IMR-90 (cell line): ENCODE measurements at regions not wholly inside any gene's neighbourhood (a gene's known extent, or its start where the extent isn't known, plus 50 kb on each side); places are given as distances from the start of the nearest gene placed in this dataset.

Experiments
- ATAC-seq: fragments of 200-7000 bp; cut with Tn5 transposase; 2 replicates; pipeline ENCODE4 v1.9.1; 2020; ENCODE audit warnings: low read depth, mild to moderate bottlenecking, moderate library complexity
- BruUV-seq: library from RNA; stranded (reverse); fragments of 400-500 nt; replicated peaks from 2 replicates; lab custom pipeline; 2021; lab: Mats Ljungman, UMichigan
- CTCF ChIA-PET: fragments of 300-600 bp; formaldehyde crosslinking; extraction: SDS; loops from one replicate; lab custom pipeline; 2021; ENCODE audit warnings: antibody characterized with exemption; lab: Yijun Ruan, JAX
- POLR2A ChIA-PET: fragments of 300-600 bp; sonication (Branson Sonifier 250); formaldehyde crosslinking; loops from one replicate; lab custom pipeline; 2022; ENCODE audit warnings: antibody characterized with exemption; ENCODE audit not compliant: unreplicated experiment; lab: Charles Lee
- DNase-seq: peaks from one replicate; pipeline ENCODE4 v3.0.0; 2013
- H2AFZ ChIP-seq: replicated peaks from 2 replicates; pipeline ENCODE3; 2013; ENCODE audit warnings: low read length, mild to moderate bottlenecking; ENCODE audit not compliant: poor library complexity
- H2AK5ac ChIP-seq: 2 replicates; pipeline ENCODE4 v1.6.1; 2013; ENCODE audit warnings: low read depth, low read length, inconsistent platforms
- H2AK9ac ChIP-seq: replicated peaks from 2 replicates; pipeline ENCODE3; 2013; ENCODE audit warnings: mild to moderate bottlenecking, low read depth, low read length, moderate library complexity; ENCODE audit not compliant: poor library complexity
- H2BK120ac ChIP-seq: 2 replicates; pipeline ENCODE4 v1.6.1; 2013; ENCODE audit warnings: low read depth, low read length, inconsistent platforms
- H2BK15ac ChIP-seq: 3 replicates; pipeline ENCODE4 v1.6.1; 2013; ENCODE audit warnings: low read depth, low read length, inconsistent platforms
- H2BK20ac ChIP-seq: 2 replicates; pipeline ENCODE4 v1.6.1; 2013; ENCODE audit warnings: low read depth, mild to moderate bottlenecking, inconsistent platforms, low read length, moderate library complexity
- H2BK5ac ChIP-seq: 2 replicates; pipeline ENCODE4 v1.6.1; 2013; ENCODE audit warnings: mild to moderate bottlenecking, low read depth, low read length, inconsistent platforms; ENCODE audit not compliant: poor library complexity, severe bottlenecking
- H3K14ac ChIP-seq: replicated peaks from 2 replicates; pipeline ENCODE4 v1.6.1; 2013; ENCODE audit warnings: low read depth, low read length, inconsistent platforms
- H3K18ac ChIP-seq: 2 replicates; pipeline ENCODE4 v1.6.1; 2013; ENCODE audit warnings: low read depth, low read length, control low read depth
- H3K23ac ChIP-seq: 2 replicates; pipeline ENCODE4 v1.6.1; 2013; ENCODE audit warnings: low read depth, low read length, inconsistent platforms
- H3K27ac ChIP-seq: 2 replicates; pipeline ENCODE4 v1.5.1; 2013; ENCODE audit warnings: mild to moderate bottlenecking, control low read depth, low read length; ENCODE audit not compliant: insufficient read depth
- H3K27me3 ChIP-seq: 2 replicates; pipeline ENCODE4 v1.6.1; 2013; ENCODE audit warnings: low read length; ENCODE audit not compliant: control insufficient read depth, insufficient read depth
- H3K36me3 ChIP-seq: 2 replicates; pipeline ENCODE4 v1.6.1; 2013; ENCODE audit warnings: low read length, mixed read lengths; ENCODE audit not compliant: control insufficient read depth, insufficient read depth
- H3K4ac ChIP-seq: 2 replicates; pipeline ENCODE4 v1.6.1; 2013; ENCODE audit warnings: low read depth, low read length, inconsistent platforms
- H3K4me1 ChIP-seq: 2 replicates; pipeline ENCODE4 v1.6.1; 2013; ENCODE audit warnings: low read length, mixed read lengths; ENCODE audit not compliant: control insufficient read depth, insufficient read depth
- H3K4me2 ChIP-seq: 2 replicates; pipeline ENCODE4 v1.6.1; 2013; ENCODE audit warnings: low read depth, mild to moderate bottlenecking, control low read depth, low read length, moderate library complexity
- H3K4me3 ChIP-seq: 2 replicates; pipeline ENCODE4 v1.5.1; 2013; ENCODE audit warnings: low read depth, mild to moderate bottlenecking, control low read depth, low read length, moderate library complexity; ENCODE audit not compliant: insufficient read depth
- H3K56ac ChIP-seq: 2 replicates; pipeline ENCODE4 v1.6.1; 2013; ENCODE audit warnings: low read length, inconsistent platforms; ENCODE audit not compliant: insufficient read depth; ENCODE audit errors: extremely low read depth
- H3K79me1 ChIP-seq, 2 experiments: 2 replicates each; pipeline ENCODE4 v1.6.1; 2013; ENCODE audit warnings: low read length in 2 of 2, inconsistent platforms in 1 of 2, low read depth in 1 of 2
- H3K9ac ChIP-seq: 2 replicates; pipeline ENCODE4 v1.6.1; 2013; ENCODE audit warnings: low read depth, low read length, control low read depth
- H3K9me1 ChIP-seq: 2 replicates; pipeline ENCODE4 v1.6.1; 2013; ENCODE audit warnings: low read length, inconsistent platforms; ENCODE audit not compliant: insufficient read depth
- H3K9me3 ChIP-seq: 2 replicates; pipeline ENCODE4 v1.6.1; 2013; ENCODE audit warnings: low read length; ENCODE audit not compliant: control insufficient read depth, insufficient read depth
- H4K20me1 ChIP-seq: 2 replicates; pipeline ENCODE4 v1.6.1; 2013; ENCODE audit warnings: low read length, inconsistent platforms; ENCODE audit not compliant: insufficient read depth
- H4K5ac ChIP-seq: 2 replicates; pipeline ENCODE4 v1.6.1; 2013; ENCODE audit warnings: mild to moderate bottlenecking, low read depth, low read length, control low read depth
- H4K8ac ChIP-seq, 2 experiments: 2 replicates each; pipeline ENCODE4 v1.6.1; 2013; ENCODE audit warnings: low read depth in 2 of 2, low read length in 2 of 2, control low read depth in 1 of 2, inconsistent platforms in 1 of 2
- H4K91ac ChIP-seq: 2 replicates; pipeline ENCODE4 v1.6.1; 2013; ENCODE audit warnings: low read depth, low read length, inconsistent platforms; ENCODE audit not compliant: insufficient read depth
- FOS ChIP-seq: fragments of 150-350 bp; IDR thresholded peaks from 2 replicates; pipeline ENCODE4 v1.6.1; 2016; ENCODE audit warnings: low read depth, low read length
- RFX5 ChIP-seq: IDR thresholded peaks from 2 replicates; pipeline ENCODE4 v1.8.0; 2012; ENCODE audit warnings: low read depth, mild to moderate bottlenecking, low read length, moderate library complexity
- WGBS, 2 experiments: methylation state at CpG; one replicate each; pipeline versions ENCODE4 v1.1.5 to v1.1.7; 2013; ENCODE audit warnings: missing lambda C conversion rate in 2 of 2; ENCODE audit not compliant: insufficient read length in 1 of 2; ENCODE audit errors: extremely low coverage in 2 of 2; 5-methylcytosine and 5-hydroxymethylcytosine counted together
- dilution Hi-C: fragments of 300-500 bp; cut with HindIII; formaldehyde crosslinking; loops from one replicate; pipeline ENCODE4 v1.14.3; 2018; ENCODE audit warnings: low sequenced_read_pairs; ENCODE audit not compliant: unreplicated experiment
- in situ Hi-C: fragments of 300-500 bp; cut with MboI; formaldehyde crosslinking; loops from 3 replicates; pipeline ENCODE4 v1.14.3; 2019; ENCODE audit warnings: low sequenced_read_pairs, inconsistent platforms, mixed read lengths
- intact Hi-C: fragments of 100-400 bp; cut with micrococcal nuclease; formaldehyde crosslinking; loops from 2 replicates; pipeline ENCODE4 v1.10.0; 2022
- TF ChIP-seq, protein P1 (sequence below): conservative IDR thresholded peaks from 2 replicates; pipeline ENCODE4 v1.5.1; 2012; ENCODE audit warnings: mild to moderate bottlenecking, low read depth, low read length, improper control_type of control experiment

DNA sequence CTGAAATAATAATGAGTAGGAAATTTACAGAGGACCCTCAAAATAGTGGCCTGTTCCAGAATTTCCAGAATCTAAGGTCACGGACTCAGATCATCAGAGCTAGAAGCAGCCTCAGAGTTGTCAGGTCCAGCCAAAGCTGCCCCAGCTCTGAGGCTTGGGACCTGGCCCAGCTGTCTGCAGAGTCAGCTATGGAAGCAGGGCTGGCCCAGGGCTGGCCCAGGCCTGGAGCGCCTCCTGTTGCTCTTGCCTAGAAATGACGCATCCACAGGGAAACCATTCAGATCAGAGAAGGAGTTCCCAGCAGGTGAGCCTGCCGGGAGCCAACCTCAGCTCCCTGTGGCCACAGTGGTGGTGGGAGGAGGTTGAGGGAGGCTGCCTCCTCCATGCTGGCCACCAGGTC is 106.7 kb upstream of the ARL4C start:
- H3K9me1 ChIP-seq = peaks cover 3% of the 10 kb centered on the region; the same call in 1 of the 2 replicates
- TF ChIP-seq RFX5 = no peak
- TF ChIP-seq, protein P1, sequence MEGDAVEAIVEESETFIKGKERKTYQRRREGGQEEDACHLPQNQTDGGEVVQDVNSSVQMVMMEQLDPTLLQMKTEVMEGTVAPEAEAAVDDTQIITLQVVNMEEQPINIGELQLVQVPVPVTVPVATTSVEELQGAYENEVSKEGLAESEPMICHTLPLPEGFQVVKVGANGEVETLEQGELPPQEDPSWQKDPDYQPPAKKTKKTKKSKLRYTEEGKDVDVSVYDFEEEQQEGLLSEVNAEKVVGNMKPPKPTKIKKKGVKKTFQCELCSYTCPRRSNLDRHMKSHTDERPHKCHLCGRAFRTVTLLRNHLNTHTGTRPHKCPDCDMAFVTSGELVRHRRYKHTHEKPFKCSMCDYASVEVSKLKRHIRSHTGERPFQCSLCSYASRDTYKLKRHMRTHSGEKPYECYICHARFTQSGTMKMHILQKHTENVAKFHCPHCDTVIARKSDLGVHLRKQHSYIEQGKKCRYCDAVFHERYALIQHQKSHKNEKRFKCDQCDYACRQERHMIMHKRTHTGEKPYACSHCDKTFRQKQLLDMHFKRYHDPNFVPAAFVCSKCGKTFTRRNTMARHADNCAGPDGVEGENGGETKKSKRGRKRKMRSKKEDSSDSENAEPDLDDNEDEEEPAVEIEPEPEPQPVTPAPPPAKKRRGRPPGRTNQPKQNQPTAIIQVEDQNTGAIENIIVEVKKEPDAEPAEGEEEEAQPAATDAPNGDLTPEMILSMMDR = 0 out of 2 replicates have a peak, but pooled peaks have one; percentile 13
- TF ChIP-seq FOS = no peak
- no peak overlapping the region for H2AFZ ChIP-seq
- no peak overlapping the region for H2BK120ac ChIP-seq
- no peak overlapping the region for H3K23ac ChIP-seq
- H3K79me1 ChIP-seq = no peaks in the 10 kb centered on the region
- 100% methylated on average over 1 of the region's 4 CpGs; no CpG with 5 or more reads in 1 of the 2 experiments for WGBS, 2 experiments
- H3K56ac ChIP-seq = no peak overlapping the region
- H4K8ac ChIP-seq = no peak overlapping the region
- no peak for DNase-seq
- dilution Hi-C loops = no loop called here
- ChIA-PET CTCF (no interaction called here), POLR2A (no interaction called here)
- H2BK5ac ChIP-seq = no peak overlapping the region
- no peaks in the 10 kb centered on the region for H3K36me3 ChIP-seq
- H3K4me3 ChIP-seq = no peak overlapping the region
- H3K27me3 ChIP-seq = no peaks in the 10 kb centered on the region
- H4K5ac ChIP-seq = no peak overlapping the region
- ATAC-seq = no peak
- H3K27ac ChIP-seq = no peak overlapping the region
- no peaks in the 10 kb centered on the region for H4K20me1 ChIP-seq
- in situ Hi-C loops = no loop called here
- no peak overlapping the region for H2BK15ac ChIP-seq
- H2BK20ac ChIP-seq = no peak overlapping the region
- H2AK9ac ChIP-seq = no peak overlapping the region
- no peak overlapping the region for H3K4ac ChIP-seq
- H2AK5ac ChIP-seq = no peak overlapping the region
- intact Hi-C loops = no loop called here
- no peak overlapping the region for H3K4me2 ChIP-seq
- no peak overlapping the region for H3K14ac ChIP-seq
- BruUV-seq = no TSS peak
- H3K9me3 ChIP-seq = no peaks in the 10 kb centered on the region
- no peak overlapping the region for H3K18ac ChIP-seq
- H4K91ac ChIP-seq = no peak overlapping the region
- no peak overlapping the region for H3K9ac ChIP-seq
- H3K4me1 ChIP-seq = no peaks in the 10 kb centered on the region
